HG03025 (cell line): ENCODE measurements at regions not wholly inside any gene's neighbourhood (a gene's known extent, or its start where the extent isn't known, plus 50 kb on each side); places are given as distances from the start of the nearest gene placed in this dataset.
"Not testable (repeated sequence)": the region's sequence is repeated elsewhere in the genome, so short reads cannot be mapped to it uniquely, and the experiment has no call there.

Experiments used
- ATAC-seq: cut with Tn5 transposase; IDR thresholded peaks from one replicate; pipeline ENCODE4 v1.9.1; 2021; ENCODE audit warnings: mild to moderate bottlenecking, moderate library complexity; ENCODE audit not compliant: unreplicated experiment, low FRiP score

DNA sequence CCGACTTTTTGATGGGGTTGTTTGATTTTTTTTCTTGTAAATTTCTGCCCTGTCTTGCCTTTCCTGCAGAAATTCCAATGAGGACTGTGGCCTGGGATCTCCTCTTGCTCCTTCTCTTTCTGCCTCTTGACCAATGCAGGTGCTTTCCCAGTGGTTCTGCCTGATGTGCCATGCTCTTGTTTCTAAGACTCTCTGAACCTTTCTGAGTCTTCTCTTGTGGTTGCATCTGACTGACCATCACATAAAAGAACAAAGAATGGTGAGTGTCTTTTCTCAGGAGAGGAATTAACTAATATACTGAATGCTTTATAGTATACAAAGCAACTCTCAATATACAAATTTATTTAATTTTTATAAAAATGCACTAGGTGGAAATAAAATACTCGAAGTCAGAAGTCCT, 424.6 kb downstream of the TRIB2 start:
- ATAC-seq, result no peak

DNA sequence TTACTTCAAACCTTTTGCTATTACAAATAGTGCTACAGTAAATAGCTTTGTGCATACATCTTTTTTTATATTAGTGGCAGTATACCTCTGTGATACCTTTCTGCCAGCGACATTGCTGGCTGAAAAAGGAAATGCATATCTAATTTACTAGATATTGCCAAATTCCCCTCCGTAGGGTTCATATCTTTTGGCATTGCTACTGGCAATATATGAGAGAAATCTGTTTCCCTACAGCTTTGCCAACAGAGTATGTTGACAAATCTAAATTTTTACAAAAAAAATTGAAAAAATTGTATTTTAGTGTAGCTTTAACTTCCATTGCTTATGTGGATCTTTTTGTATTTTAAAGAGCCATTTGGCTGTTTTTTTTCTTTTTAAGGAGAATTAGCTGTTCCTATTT, 426.7 kb downstream of the TRIB2 start:
- ATAC-seq, result no peak

DNA sequence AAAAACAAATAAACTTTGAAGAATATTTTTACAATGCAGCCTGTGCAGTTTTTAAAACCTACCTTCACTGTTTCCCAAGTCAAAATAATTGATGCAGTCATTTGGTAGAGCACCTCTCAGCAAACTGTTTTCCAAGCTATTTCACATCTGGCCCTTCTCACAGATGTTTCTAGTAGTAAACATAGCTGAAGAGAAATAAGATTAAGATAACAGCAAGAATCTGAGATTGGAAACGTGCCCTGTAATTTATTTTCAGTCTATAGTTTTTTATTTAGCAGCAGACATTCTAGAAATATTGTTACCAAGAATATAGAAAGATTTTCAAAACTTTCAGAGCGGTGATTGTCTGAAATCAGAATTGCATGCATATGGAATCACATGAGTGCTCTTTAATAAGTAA, 440.2 kb downstream of the TRIB2 start:
- ATAC-seq, result no peak

DNA sequence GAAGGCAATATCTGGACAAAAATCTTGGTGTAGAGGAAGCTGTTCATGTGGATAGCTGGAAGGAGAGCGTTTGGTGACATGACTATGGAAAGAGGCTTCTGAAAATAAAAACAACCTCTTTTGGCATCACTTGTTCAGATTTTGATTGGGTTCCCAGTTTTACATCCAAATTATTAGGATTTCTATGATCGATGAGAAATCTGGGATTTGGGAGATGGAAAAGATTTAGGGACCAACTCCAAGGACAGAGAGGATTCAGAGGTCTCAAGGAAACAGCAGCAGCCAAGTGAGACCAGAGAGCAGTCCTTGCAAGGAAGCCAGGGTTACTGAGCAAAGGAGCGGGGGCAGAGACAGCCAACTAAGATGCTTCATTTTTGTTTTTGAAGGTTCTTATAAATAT, 441.7 kb downstream of the TRIB2 start:
- no peak for ATAC-seq

DNA sequence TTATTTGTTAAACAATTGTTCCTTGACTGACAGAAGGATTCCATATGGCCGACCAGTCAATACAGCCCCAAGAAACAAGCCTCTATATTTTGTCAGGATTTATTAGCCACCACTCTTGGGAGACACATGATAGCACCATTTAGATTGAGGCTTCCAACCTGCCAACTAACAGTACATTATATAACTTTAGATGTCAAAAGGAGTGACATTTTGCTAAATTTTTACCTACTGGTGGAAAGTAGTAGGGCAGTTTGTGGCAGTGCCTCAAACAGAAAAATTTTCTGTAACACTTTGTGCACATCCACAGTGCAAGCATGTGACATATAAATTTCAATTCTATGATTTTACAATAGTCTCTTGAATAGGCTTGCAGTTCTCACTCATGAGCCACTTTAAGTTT, 464.0 kb downstream of the TRIB2 start:
- no peak for ATAC-seq

DNA sequence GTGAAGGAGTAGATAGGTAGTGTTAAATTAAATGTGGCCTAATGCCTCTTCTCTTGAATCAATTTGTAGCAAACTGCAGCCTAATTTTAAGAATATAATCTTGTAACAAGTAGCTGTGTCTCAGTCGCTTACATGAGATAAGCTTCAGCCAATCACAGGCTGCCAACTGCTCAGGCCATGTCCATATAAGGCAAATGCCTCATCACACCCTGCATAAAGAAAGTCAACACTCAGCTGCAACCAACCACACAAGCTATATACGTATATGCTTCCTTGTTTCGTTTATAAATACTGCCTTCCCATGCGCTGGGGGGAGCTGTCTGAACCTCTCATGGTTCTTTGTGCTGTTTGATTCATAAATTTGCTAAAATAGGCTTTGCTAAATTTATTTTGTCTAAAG, 476.3 kb downstream of the TRIB2 start:
- ATAC-seq, result peak; percentile 95

DNA sequence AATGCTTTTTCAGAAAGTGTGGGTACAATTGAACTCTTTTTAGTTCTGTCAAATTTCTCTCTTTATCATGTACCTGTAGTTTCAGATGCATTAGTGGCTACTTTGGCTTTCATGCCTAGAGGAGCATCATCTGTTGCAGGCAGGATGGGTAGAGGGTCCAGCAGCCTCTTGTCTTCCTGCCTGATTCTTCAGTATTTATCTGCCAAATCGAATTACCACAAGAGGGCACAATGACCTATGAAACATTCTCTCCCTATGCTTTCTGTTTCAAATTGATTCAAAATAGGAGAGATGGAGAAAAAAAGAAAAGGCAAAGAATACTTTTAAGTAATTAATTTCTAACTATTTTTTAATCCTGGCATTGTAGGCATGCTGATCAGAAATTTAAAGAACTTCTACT, 477.2 kb downstream of the TRIB2 start:
- ATAC-seq, result peak; percentile 45

DNA sequence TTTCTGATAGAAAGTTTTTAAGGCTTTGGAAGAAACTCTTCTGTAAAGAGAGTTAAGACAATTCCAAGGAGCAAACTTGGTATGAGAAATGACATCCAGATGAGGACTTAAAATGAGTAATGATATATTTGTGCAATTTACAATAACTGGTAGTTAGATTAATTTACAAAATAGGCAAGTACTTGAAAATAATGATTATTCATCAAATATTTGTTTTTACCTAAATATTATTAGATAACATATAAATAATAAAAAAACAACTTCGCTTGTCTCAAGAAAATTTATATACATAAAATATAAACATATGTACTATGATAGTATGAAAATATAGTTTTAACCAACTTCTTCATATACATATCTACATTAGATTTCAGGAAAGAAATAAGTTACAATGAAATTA, 478.5 kb downstream of the TRIB2 start:
- no peak for ATAC-seq

DNA sequence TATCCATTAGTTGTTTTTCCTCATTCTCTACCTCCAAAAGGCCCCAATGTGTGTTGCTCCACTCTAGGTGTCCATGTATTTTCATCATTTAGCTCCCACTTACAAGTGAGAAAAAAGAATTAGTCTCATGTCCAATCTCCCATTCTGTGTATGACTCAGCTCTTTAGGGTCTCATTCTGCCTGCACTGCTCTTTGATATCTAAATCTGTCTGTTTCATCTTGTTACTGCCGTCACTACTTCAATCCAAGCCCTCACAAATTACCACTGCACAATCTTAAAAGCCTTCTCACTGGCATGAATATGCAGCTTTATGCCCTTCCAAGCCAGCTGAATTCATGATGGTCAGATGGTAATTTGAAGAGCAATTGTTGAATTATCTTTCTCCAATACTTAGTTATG, 480.5 kb downstream of the TRIB2 start:
- ATAC-seq, result no peak

DNA sequence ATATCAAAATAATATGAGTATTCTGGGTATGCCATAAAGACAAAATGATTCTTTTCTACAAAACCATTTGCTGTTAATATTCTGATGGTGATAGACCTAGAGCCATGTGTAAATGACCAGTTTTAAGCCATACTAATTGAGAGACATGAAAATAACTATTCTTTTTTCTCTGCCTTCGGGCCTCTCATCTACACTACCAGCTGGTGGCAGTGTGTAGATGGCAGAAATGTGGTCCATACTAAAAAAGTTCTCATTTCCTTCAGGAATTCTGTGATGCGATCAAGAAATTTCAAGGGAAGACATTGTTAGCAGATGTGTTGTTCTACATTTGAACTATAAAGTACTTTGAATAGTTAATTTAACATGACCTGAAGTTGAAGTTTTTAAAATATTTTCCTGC, 485.2 kb downstream of the TRIB2 start:
- ATAC-seq, result no peak

DNA sequence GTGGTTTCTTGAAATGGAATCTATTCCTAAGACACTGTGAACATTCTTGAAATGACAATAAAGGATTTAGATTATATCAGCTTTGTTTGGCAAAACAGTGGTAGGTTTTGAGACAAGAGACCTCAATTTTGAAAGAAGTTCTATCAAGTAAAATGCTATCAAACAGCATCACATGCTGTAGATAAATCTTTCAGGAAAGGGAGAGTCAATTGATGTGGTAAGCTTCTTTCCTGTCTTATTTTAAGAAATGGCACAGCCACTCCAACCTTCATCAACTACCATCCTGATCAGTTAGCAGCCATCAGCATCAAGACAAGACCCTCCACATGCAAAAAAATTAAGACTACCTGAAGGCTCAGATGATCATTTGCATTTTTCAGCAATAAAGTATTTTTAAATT, 495.4 kb downstream of the TRIB2 start:
- ATAC-seq, result no peak

DNA sequence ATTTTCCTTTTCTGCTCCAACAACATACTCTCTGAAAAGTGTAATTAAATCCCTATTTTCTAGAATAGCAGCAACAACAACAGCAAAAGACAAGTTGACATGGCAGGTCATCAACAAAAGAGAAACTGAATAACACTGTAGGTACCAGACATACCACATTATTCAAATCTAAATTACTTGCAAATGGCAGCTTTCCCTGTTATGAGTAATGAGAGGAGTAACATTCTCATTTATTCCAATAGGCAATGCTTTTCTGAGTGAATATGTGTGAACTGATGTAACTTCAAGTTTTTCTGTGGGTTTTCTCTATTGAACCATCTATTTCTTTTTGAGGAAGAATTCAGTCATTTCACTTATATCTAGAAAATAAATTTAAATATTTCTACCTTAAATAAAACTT, 501.5 kb downstream of the TRIB2 start:
- ATAC-seq, result no peak

DNA sequence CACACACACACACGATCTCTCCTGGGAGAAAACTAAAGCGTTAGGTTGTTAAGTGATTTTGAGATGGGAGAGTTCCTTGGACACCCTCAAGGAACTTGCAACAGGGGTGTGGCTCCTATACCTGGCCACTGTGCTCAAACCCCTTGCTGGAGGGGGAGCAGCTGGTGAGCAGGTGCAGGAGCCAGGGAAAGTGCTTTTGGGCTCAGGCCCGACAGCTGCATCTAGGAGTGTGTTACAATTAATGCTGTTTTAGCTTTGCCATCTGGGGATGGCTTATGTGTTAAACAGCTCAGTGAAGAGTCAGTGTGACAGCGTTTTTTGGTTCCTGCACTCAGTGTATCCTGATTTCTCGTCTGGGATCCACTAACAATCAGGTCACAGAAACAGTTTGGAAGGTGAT, 510.8 kb downstream of the TRIB2 start:
- no peak for ATAC-seq

DNA sequence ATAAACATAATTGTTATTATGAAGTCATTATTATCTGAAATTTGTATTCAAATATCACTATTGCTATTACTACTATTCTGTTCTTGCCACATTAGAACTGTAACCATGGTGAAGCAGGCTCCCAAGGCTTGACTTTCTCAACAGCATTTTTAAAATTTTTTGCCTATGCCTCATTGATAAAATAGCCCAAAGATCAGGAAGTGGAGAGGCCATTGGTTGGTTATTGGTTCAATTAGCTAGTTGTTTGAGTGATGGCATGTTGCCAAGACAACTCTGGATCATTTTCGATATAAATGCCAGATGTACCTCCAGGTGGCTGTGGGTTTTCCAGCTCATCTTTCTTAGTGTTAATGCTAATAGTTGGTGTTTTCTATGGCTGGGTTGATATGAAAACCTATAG, 513.5 kb downstream of the TRIB2 start:
- ATAC-seq, result no peak

DNA sequence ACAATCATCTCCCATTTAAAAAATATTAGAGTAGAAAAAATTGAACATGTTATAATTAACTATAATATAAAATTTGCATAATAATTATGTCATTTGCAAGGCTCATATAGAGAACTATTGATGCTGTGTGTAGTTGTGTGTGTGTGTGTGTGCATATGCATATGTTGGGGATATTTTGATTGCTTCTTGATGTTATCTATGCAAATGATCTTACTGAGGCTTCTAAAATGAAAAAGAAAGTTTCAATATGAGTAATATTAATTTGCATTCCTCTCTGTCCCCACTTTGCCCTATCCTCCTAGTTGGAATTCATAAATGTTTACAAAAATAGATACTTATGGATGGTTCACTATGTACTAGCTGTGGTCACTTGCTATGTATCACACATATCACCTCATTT, 523.3 kb downstream of the TRIB2 start:
- no peak for ATAC-seq

DNA sequence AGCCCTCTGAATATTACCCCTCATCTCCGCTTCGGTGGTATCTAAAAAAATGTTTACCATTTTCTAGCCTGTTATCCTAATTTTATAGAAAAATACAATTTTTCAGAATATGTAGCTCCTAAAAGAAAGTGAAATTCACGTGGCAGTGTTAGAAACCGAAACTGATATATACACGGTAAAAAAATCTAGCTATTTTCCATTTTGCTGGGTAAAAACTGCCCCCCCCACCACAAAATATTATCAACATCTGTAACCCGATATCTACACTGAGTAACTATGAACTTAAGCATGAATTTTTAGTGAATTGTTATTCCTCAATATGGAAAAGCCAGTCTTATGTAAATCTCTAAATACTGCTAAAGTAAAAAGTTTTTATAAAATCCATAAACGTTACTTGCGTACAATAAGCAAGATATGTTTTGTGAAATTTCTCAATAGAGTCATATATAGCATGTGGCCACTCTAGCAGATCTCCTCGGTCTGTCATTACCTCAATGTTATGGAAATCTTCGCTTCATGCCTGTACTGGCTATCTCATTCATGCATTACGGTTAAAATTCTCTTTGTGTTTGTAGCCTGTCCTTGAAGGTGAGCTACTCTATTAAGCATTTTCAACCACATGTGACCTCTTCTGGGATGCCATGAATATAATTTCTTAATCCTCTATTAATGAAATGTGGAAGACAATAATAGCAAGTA, 524.2 kb downstream of the TRIB2 start:
- ATAC-seq, result peak; percentile 65

DNA sequence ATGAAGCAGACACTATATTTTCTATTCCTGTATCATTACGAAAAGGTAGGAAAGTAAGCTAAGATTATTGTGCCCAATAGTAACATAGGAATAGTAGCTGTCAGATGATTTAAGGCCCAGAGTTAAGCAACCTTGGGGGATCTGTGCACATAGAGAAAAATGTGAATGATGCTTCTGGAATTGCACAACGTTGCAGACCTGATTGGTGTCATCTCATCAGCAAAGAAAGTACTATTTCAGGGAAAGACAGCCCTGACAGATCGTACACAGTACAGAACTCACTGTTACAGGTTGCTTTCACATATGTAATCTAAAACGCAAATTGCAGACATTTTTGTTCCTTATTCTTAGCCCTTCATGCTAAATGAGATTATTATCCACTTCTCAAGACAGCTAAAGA, 535.9 kb downstream of the TRIB2 start:
- ATAC-seq, result no peak

DNA sequence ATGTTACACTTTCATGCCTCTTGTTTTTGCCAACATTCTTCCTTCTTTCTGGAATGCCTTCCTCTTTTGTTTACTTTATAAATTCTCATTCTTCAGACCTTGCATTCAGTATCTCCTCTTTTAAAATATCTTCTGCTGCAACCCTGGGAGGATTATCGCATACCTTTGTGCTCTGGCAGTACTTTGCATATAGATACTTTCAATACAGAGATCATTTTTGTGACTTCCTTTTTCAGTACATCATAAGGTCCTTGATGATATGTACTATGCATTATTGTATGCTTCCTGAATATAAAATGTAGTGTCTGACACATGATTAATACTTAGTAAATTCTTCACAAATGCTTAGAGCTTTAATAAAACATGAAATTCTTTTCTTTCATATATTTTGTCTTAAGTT, 538.7 kb downstream of the TRIB2 start:
- no peak for ATAC-seq

DNA sequence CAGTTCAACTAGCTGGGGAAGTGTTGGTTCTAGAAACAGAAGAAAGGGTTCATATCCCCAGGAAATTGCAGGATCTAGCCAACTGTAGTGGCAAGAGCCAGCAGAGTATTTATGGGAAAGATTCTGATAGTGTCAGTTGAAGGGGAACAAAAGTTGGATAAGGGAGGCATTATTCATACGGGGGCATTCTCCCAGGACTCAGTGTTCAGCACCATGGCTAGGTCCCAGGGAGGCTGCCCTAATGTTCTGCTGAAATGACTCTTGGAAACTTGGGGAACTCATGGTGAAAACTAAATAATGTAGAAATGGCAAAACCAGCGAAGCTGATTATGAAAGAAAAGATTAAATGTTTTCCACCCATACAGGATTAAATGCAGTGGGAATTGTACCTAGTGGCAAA, 543.7 kb downstream of the TRIB2 start:
- no peak for ATAC-seq

DNA sequence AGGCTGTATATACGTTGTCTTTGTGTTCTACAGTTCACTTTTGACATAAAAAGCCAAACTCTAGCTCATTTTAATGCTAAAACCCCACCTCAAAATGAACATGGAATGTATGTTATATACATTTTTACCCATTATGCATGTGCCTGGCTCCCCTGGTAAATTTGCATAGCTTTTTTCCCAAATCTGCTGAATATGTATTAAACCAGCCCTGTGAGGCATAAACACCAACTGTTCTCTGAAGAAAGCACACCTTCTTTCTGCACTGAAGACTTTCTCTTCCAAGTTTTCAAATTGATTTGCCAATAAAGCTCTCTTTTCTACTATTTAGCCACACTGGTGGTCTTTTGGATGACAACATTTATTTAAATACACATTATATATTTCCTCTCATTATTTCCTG, 549.4 kb downstream of the TRIB2 start:
- no peak for ATAC-seq

DNA sequence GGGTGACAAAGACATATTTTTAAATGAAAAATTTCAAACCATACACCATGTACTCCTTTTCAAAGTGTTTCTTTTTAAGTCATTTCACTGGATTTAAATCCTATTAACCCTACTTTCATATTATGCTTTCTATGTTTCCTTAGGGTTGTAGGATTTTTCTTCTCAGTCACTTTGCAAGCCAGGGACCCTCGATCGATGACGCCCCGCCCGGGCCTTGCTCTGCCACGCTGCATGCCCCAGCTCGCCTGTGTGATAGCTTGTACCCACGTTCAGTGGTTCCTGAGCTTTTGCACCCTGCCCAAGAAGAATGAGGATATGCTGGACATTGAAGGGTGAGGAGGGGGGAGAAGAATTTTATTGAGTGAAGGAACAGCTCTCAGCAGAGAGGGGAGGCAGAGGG, 568.0 kb downstream of the TRIB2 start:
- ATAC-seq, result no peak

DNA sequence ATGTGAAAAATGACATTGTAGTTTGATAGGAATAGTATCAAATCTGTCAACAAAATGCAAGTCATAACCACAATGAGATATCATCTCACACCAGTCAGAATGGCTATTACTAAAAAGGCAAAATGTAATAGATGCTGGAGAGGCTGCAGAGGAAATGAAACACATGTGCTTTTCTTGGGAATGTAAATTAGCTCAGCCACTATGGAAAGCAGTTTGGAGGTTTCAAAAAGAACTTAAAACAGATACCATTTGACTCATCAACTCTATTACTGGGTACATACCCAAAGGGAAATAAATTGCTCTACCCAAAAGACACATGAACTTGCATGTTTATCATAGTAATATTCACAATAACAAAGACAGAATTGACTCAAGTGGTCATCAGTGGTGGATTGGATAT, 572.6 kb downstream of the TRIB2 start:
- no peak for ATAC-seq

DNA sequence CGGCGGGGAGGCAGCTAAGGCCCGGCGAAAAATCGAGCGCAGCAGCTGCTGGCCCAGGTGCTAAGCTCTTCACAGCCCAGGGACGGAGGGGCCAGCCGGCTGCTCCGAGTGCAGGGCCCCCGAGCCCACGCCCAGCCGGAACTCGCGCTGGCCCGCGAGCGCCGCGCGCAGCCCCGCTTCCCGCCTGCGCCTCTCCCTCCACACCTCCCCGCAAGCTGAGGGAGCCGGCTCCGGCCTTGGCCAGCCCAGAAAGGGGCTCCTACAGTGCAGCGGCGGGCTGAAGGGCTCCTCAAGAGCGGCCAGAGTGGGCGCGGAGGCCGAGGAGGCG, 591.7 kb downstream of the TRIB2 start:
- not testable (repeated sequence) for ATAC-seq
